NCI-H2107 treated with DMSO at 0.1 percent for 48 hours (cell line): ENCODE measurements at regions not wholly inside any gene's neighbourhood (a gene's known extent, or its start where the extent isn't known, plus 50 kb on each side); places are given as distances from the start of the nearest gene placed in this dataset.

Experiments
- DNase-seq: peaks from one replicate; lab custom pipeline; 2025; ENCODE audit not compliant: unreplicated experiment; lab: John Stamatoyannopoulos, UW

DNA sequence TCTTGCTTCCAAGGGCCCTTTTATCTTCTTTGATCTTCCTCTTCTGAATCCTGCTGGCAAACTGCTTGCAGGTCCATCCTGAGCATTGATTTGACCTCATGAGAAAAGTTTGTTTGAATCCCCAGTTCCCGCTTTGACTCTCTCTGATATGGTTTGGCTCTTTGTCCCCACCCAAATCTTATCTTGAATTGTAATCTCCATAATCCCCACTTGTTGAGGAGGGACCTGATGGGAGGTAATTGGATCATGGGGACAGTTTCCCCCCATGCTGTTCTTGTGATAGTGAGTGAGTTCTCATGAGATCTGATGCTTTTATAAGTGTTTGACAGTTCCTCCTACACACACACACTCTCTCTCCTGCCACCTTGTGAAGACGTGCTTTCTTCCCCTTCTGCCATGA is 126.6 kb upstream of the ARHGAP20 start:
- DNase-seq, result no peak

GRCh38 chr11:110837603-110838002 is 125.4 kb upstream of the ARHGAP20 start:
- DNase-seq, result no peak

GRCh38 chr11:110835106-110835505 is 122.9 kb upstream of the ARHGAP20 start:
- DNase-seq, result no peak

DNA sequence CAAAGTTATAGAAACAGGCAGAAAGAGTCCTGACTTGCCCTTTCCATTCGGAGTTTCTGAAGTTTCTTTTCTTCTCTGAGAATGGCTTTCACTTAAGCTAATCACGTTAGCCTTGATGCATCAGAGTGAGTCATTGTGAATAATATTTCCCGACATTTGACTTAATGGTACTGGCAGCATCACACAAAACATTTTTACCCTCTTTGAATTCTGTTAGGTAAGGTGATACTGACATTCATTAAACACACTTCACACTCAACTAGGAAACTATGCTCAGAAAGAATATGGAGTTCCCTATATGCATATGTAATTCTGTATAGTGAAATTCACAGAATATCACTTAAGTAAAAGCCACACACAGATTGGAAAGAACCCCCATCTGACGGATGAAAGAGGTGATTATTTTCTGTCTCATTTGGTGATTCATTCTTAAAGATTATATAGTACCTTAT is 120.8 kb upstream of the ARHGAP20 start:
- DNase-seq, result no peak

- DNase-seq, result no peak
Measured at GRCh38 chr11:110832539-110832938, 120.3 kb upstream of the ARHGAP20 start.

DNA sequence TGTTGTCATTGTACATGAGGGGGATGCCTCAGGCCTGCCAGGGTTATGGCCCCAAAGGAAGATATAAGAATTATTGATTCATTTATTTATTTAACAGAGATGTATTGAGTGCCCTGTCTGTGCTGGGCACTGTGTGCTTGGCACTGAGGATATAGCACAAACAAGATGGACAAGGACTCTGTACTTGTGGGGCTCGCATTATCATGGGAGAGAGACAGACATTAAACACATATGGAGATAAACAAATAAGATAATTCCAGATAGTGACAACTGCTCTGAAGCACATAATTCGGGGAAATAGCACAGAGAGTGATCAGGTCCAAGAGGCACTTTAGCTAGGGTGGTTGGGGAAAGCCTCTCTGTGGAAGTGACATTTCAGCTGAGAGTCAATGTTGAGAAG is 119.8 kb upstream of the ARHGAP20 start:
- DNase-seq, result no peak

- DNase-seq, result no peak
Measured at GRCh38 chr11:110830747-110831146, 118.5 kb upstream of the ARHGAP20 start.

GRCh38 chr11:110830344-110830743 is 118.1 kb upstream of the ARHGAP20 start:
- no peak for DNase-seq

DNA sequence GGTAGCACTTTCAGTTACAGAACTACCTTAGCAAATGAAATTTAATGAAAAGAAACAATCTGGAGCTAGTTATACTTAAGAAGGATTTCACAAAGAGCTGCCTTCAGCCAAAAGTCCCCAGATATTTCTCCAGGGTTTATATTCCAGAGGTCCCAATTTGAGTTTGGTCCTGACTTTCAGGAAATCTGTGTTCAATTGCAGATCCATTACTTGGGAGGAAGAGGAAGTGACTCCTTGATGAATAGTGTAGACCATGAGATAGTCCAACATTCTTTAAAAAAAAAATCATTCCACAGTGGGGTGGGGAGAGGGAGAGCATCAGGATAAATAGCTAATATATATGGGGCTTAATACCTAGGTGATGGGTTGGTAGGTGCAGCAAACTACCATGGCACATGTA is 117.6 kb upstream of the ARHGAP20 start:
- DNase-seq, result no peak

GRCh38 chr11:110828086-110828485 is 115.8 kb upstream of the ARHGAP20 start:
- DNase-seq, result no peak

DNA sequence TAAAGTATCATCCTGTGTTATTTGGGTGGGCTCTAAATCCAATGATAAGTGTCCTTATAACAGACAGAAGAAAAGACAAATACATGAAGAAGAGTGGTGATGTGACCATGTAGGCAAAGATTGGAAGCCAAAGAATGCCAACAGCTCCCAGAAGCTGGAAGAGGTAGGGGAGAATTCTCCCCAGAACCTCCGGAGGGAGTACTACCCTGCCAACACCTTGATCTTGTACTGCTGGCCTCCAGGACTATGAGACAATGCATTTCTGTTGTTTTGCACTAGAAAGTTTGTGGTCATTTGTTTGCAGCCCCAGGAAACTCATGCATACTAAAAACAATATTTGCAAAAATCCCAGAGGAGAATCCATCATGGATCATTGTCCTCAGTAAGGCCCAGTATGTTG is 115.0 kb upstream of the ARHGAP20 start:
- no peak for DNase-seq

- DNase-seq, result no peak
Measured at GRCh38 chr11:110824912-110825620, 112.8 kb upstream of the ARHGAP20 start.

DNA sequence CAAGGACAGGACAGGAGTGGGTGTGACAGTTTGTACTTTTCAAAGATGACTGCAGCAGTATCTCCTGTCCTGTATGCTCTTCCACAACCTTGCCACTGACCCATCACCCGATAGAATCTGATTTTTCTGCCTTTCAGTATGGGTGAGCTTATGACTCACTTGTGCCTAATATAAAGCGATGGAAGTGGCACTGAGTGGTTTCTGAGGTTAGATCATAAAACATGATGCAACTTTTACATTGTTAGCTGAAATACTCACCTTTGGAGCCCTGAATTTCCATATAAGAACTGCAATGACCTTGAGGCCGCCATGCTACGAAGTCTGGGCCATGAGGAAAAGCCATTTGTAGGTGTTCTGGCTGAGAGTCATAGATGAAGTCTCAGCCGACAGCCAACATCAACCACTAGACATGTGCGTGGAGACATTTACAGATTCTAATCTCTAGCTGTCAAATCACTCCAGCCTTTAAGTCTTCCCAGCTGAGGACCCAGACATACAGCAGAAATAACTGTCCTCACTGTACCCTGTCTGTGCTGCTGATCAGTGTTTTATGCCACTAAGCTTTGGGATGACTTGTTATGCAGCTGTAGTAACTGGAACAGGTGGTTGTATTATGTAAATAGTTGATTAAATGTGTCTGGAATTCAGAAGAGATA is 105.9 kb upstream of the ARHGAP20 start:
- no peak for DNase-seq

GRCh38 chr11:110812086-110812733 is 100.0 kb upstream of the ARHGAP20 start:
- no peak for DNase-seq

- DNase-seq, result no peak
Measured at GRCh38 chr11:110809417-110810199, 97.4 kb upstream of the ARHGAP20 start.

- no peak for DNase-seq
Measured at GRCh38 chr11:110808248-110808647, 96.0 kb upstream of the ARHGAP20 start.

DNA sequence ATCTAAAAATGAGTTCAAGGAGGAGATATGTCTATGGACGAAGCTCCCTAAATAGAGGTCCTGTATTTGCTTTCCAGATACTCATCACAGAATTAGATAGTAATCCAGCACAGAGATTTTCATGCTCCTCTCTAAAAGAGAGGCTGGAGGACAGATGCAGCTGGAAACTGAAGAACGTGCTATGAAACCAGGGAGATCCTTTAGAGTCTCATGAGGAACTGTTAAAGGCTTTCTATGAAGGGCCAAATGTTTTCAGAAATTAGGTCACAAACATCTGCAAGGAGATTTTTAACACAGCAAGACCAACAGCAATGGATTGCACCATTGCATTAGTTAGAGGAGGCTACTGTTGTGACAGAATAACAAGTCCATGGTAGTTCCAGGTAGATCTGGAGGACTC is 95.6 kb upstream of the ARHGAP20 start:
- DNase-seq, result no peak

GRCh38 chr11:110805756-110806155 is 93.5 kb upstream of the ARHGAP20 start:
- no peak for DNase-seq

GRCh38 chr11:110802162-110802561 is 89.9 kb upstream of the ARHGAP20 start:
- DNase-seq, result no peak

GRCh38 chr11:110801328-110801727 is 89.1 kb upstream of the ARHGAP20 start:
- DNase-seq, result no peak

- no peak for DNase-seq
Measured at GRCh38 chr11:110798201-110798900, 86.1 kb upstream of the ARHGAP20 start.
